ENCODE measurements at regions not wholly inside any gene's neighbourhood (a gene's known extent, or its start where the extent isn't known, plus 50 kb on each side); places are given as distances from the start of the nearest gene placed in this dataset.
"Not testable (repeated sequence)": the region's sequence is repeated elsewhere in the genome, so short reads cannot be mapped to it uniquely, and the experiment has no call there.

GRCh38 chr2:195523242-195523641 is 133.8 kb upstream of the SLC39A10 start:
- not testable (repeated sequence) for TF ChIP-seq POLR2A (IDR thresholded peaks at IDR 0.05; ENCODE audit: low read depth, low read length); TAF1 (IDR thresholded peaks at IDR 0.05; ENCODE audit: borderline replicate concordance, low read depth, low read length)

All from GM12892 (cell line).